Fibroblast of skin of left quadriceps (primary cell): ENCODE measurements at regions not wholly inside any gene's neighbourhood (a gene's known extent, or its start where the extent isn't known, plus 50 kb on each side); places are given as distances from the start of the nearest gene placed in this dataset.

Experiments used
- DNase-seq, 2 experiments: peaks; one replicate each; pipeline ENCODE4 v3.0.0-alpha.2; 2013; ENCODE audit warnings: low read depth in 2 of 2

GRCh38 chr14:58697930-58698642 lies 60.3 kb downstream of the DACT1 start:
- no peak for DNase-seq

DNA sequence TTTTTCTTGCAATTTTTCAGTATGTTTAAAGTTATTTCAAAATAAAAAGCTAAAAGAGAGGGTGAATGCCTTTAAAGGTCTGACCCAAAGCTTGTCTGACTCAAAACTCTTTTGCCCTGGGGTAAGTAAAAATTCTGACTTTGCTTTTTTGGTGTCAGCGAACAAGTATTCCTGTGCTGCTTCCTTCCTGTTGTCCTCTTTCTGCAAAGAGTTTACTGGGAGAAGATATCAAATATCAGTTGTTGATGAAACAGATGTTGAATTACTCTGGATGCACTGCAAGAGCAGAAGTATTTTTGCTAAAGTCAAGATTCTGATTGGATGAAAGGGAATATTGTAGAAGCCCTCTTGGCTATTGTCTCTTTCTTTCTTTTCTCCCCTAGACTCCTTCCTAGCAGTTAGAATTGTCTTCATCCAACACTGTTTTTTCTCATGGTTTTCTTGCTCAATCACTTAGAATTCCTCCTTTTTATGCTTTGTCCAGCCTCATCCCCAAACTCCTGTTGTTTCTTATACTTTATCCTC lies 62.0 kb downstream of the DACT1 start:
- DNase-seq, result no peak

GRCh38 chr14:58701156-58701555 lies 63.4 kb downstream of the DACT1 start:
- DNase-seq, result no peak

- no peak for DNase-seq
These were observed 63.8 kb downstream of the DACT1 start for GRCh38 chr14:58701604-58702003.

GRCh38 chr14:58702441-58703160 lies 64.8 kb downstream of the DACT1 start:
- no peak for DNase-seq

DNA sequence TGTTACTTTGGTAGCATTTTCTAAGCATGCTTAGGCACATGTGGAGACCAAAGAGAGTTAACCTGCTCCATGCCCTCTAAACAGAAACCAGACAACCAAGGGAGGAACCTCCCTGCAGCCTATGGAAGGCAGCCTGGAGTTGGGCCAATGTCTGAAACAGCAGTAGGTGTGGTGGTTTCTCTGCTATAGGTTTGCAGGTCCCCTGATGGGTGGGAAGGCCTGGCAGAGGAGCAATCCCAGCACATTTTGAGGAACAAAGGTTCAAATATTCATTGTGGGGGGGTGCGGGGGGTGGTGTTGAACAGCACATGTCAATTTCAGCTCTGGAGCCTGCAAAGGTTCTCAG lies 65.4 kb downstream of the DACT1 start:
- no peak for DNase-seq

GRCh38 chr14:58705066-58705465 lies 67.3 kb downstream of the DACT1 start:
- no peak for DNase-seq

DNA sequence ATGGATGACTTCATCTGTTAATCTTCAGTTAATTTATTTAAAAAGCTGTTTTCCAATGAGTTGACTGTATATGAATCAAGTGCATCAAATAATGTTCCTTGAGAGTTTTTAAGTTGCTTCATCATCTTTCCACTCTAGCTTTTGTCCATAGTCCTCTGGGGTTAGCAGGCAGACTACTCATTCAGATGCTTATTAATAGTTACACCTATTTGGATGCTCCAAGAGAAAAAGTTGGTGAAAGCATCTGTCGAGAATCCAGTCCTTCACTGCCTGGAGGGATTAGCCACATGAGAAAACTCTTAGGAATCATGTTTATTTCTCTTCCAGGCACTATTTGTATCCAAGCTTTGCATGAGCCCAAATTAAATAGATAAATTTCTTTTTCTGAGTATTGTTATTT lies 70.2 kb downstream of the DACT1 start:
- no peak for DNase-seq

- no peak for DNase-seq
These were observed 72.2 kb downstream of the DACT1 start for GRCh38 chr14:58709949-58710348.

GRCh38 chr14:58711382-58711781 lies 73.6 kb downstream of the DACT1 start:
- DNase-seq, result no peak

DNA sequence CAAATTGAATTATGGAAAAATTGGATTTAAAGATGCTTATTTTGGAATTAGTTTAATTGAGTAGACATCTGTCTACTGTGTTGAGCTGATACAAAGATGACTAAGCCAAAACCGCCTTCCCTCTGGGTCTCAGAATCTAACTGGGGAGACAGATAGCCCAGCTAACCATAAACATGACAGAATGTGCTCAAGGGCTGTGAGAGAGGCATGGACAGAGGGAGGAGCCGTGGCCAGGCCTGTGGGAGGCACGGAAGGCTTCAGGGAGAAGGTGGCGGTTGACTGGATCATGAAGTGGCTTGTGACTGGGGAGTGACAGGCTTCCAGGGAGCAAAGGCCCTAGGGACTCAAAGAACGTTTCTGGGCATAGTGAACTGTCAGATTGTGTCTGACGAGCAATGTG lies 74.6 kb downstream of the DACT1 start:
- DNase-seq, result no peak

GRCh38 chr14:58713677-58714076 lies 75.9 kb downstream of the DACT1 start:
- DNase-seq, result no peak

DNA sequence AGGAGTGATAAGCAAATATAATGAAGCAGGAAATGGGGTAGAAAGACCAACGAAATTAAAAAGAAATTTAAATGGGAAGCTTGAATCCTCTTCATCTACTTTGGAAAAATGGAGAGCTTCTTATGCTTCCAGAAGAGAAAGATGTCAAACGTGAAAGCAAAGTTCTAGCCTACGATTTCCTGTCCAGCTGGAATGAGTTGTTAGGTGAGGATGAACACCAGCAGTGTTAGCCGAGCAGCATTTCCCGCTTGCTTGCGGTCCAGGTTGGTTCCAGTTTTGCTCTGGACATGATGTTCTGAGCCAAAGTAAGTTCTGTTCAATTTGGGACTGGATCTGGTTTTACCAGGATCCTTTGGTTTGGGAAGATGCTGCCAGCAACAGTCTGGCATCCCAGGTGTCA lies 78.9 kb downstream of the DACT1 start:
- DNase-seq, result no peak

DNA sequence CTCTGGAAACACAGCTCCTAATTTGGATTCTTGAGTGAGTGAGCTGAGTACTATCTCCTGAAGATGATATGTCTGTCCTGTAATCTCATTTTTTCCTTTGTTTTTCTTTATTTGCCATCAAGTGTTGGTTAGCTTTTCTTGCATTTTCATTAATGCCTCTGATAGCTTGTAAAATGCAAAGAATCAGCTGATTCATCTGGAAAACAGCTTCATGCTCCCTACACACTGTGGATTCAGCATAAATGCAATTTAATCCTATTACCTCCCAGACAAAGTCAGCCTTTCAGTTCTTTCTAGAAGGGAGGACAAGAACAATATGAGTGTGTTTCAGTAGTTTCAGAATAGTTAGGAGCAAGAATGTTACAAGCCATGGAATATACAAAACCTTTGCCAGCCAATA lies 79.4 kb downstream of the DACT1 start:
- DNase-seq, result no peak

GRCh38 chr14:58717813-58718212 lies 80.1 kb downstream of the DACT1 start:
- DNase-seq, result no peak

DNA sequence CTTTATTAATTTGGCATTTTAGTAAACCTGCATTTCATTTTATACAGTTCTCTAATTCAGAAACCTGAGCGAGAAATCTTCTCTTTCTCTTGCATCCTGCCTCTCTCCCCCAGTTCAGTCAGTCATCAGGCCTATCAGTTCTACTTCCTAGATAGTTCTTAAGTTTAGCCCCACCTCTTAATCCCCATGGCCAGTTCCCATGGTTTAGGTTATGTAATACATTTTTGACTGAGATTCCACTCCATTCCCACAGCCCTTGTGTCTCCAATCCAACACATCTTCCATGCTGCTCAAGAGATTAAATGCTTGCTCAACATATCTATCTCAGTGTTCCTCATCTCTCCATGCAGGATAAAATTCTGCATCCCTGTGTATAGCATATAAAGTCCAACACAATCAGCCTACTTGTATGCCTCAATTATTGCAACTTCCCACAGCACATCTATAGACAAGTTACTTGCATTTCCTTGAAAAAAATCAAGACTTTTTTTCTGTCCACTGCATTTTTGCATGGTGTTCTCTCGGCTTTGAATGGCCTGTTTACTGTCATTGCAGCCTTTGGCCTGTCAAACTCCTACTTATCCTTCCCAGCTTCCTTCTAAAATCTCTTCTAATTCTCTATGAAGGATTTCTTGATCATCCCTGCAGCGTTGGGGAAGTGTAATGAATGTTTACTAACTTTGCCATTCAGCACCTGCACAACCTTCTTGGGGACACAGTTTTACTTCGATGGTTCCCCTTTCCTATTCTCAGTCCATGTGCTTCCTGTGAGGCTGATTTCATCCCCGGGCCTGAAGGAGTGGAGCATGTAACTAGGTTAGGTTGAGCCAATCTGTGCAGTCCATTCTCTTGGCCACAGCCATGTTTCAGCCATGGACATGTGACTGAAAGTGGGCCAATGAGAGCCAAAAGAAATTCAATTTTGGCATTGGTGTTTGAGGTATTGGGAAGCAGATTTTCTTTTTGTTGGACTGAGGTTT lies 80.8 kb downstream of the DACT1 start:
- no peak for DNase-seq

DNA sequence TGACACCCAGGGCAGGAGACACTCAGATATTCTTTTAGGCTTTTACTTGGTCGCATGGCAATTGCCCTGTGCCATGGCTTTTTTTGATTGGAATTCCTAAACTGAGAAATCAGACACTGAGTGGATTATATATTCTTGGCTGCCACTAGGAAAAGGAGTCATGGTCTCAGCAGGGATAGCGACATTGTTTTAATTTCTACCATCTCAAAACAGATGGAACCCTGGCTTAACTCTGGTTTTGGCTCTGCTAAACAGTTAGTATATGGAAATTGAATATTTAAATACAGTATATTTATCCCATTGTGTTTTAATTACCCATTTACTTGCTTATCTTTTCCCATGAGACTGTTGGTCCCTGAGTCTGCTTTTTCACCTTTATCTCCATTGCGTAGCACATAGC lies 84.0 kb downstream of the DACT1 start:
- DNase-seq, result no peak

DNA sequence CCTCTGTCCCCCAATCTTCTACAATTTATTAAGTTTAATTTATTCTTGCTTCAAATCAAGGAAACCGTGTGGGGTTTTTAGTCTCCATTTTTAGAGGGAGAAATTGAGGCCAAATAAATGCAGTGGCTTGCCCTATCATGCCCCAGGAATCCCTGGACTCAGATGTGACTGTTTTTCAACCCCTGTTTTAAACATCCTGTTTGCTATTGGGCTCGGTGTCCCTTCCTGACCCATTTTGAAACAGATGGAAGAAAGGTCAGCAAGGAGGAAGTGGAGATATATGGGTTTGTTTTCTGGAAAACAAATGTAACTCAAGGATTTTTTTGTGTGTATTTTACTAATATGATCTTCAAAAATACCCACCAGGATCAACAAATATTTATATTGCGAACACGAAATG lies 84.7 kb downstream of the DACT1 start:
- no peak for DNase-seq

DNA sequence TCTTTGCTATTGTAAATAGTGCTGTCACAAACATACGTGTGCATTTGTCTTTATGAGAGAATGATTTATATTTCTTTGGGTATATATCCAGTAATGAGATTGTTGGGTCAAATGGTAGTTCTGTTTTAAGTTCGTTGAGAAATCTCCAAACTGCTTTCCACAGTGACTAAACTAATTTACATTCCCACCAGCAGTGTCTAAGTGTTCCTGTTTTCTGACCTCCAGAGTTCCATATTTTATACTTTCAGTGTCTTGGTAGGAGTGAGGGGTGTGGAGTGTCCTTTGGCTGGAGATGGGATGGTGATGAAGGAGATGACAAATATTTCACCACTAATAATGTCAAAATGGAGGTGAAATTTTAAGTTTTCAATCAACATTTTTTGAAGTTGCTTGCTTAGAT lies 86.4 kb downstream of the DACT1 start:
- no peak for DNase-seq

DNA sequence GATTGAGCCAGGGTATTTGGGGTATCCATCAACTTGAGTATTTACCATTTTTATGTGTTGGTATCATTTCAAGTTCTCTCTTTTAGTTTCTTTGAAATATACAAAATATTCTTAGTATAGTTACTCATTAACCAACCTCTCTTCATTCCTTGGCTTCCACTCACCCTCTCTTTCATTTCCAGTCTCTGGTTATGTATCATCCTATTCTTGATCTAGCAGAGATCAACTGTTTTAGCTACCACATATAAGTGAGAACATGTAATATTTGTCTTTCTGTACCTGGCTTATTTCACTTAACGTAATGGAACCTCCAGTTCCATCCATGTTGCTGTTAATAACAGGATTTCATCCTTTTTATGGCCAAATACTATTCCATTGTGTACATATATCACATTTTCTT lies 86.9 kb downstream of the DACT1 start:
- no peak for DNase-seq

- DNase-seq, result no peak
These were observed 87.5 kb downstream of the DACT1 start for GRCh38 chr14:58725226-58725625.

- no peak for DNase-seq
These were observed 88.1 kb downstream of the DACT1 start for GRCh38 chr14:58725871-58726270.
